H9 (cell line): ENCODE measurements at regions not wholly inside any gene's neighbourhood (a gene's known extent, or its start where the extent isn't known, plus 50 kb on each side); places are given as distances from the start of the nearest gene placed in this dataset.

Source experiments
- DNase-seq: peaks from one replicate; pipeline ENCODE4 v3.0.0-alpha.2; 2017
- H2AFZ ChIP-seq: one replicate; pipeline ENCODE4 v1.6.1; 2013; ENCODE audit warnings: mild to moderate bottlenecking, low read length, control low read depth, moderate library complexity
- H2AK5ac ChIP-seq: 2 replicates; pipeline ENCODE4 v1.6.1; 2013; ENCODE audit warnings: low read length, control low read depth, mixed read lengths; ENCODE audit not compliant: insufficient read length
- H2BK120ac ChIP-seq: one replicate; pipeline ENCODE4 v1.6.1; 2013; ENCODE audit warnings: low read depth, mild to moderate bottlenecking, low read length, control low read depth, inconsistent platforms; ENCODE audit not compliant: poor library complexity, severe bottlenecking
- H2BK12ac ChIP-seq: 2 replicates; pipeline ENCODE4 v1.6.1; 2013; ENCODE audit warnings: low read length, control low read depth, mixed read lengths, low read depth; ENCODE audit not compliant: insufficient read length
- H2BK15ac ChIP-seq: 2 replicates; pipeline ENCODE4 v1.6.1; 2013; ENCODE audit warnings: low read depth, low read length, control low read depth
- H2BK20ac ChIP-seq: one replicate; pipeline ENCODE4 v1.6.1; 2013; ENCODE audit warnings: low read depth, mild to moderate bottlenecking, low read length, control low read depth, inconsistent platforms; ENCODE audit not compliant: poor library complexity, severe bottlenecking
- H2BK5ac ChIP-seq: 2 replicates; pipeline ENCODE4 v1.6.1; 2013; ENCODE audit warnings: low read length, control low read depth, mixed read lengths; ENCODE audit not compliant: insufficient read length
- H3K14ac ChIP-seq: 2 replicates; pipeline ENCODE4 v1.6.1; 2013; ENCODE audit warnings: low read length, control low read depth; ENCODE audit not compliant: insufficient read depth
- H3K18ac ChIP-seq: 2 replicates; pipeline ENCODE4 v1.6.1; 2013; ENCODE audit warnings: low read depth, mild to moderate bottlenecking, mixed read lengths, low read length, control low read depth; ENCODE audit not compliant: insufficient read length
- H3K23ac ChIP-seq: 2 replicates; pipeline ENCODE4 v1.6.1; 2013; ENCODE audit warnings: low read length, control low read depth, mixed read lengths, low read depth; ENCODE audit not compliant: insufficient read length
- H3K23me2 ChIP-seq: 2 replicates; pipeline ENCODE4 v1.6.1; 2013; ENCODE audit warnings: low read depth, mild to moderate bottlenecking, mixed read lengths, low read length, control low read depth; ENCODE audit not compliant: insufficient read length, poor library complexity, severe bottlenecking
- H3K27ac ChIP-seq: 2 replicates; pipeline ENCODE4 v1.5.1; 2013; ENCODE audit warnings: low read length, control low read depth, mixed read lengths, low read depth; ENCODE audit not compliant: insufficient read length
- H3K27me3 ChIP-seq: 2 replicates; pipeline ENCODE4 v1.6.1; 2013; ENCODE audit warnings: low read length, control low read depth, inconsistent platforms; ENCODE audit not compliant: insufficient read depth
- H3K4ac ChIP-seq: 2 replicates; pipeline ENCODE4 v1.6.1; 2013; ENCODE audit warnings: low read depth, mild to moderate bottlenecking, control low read depth, inconsistent platforms, low read length, moderate library complexity
- H3K4me1 ChIP-seq: 2 replicates; pipeline ENCODE4 v1.6.1; 2013; ENCODE audit warnings: low read length, control low read depth, inconsistent platforms; ENCODE audit not compliant: insufficient read depth
- H3K4me2 ChIP-seq: 2 replicates; pipeline ENCODE4 v1.6.1; 2013; ENCODE audit warnings: low read length, control low read depth, mixed read lengths; ENCODE audit not compliant: insufficient read length, insufficient read depth
- H3K56ac ChIP-seq: 2 replicates; pipeline ENCODE4 v1.6.1; 2013; ENCODE audit warnings: low read depth, mild to moderate bottlenecking, mixed read lengths, low read length, control low read depth; ENCODE audit not compliant: insufficient read length
- H3K79me1 ChIP-seq: 2 replicates; pipeline ENCODE4 v1.6.1; 2013; ENCODE audit warnings: low read depth, mild to moderate bottlenecking, moderate library complexity, low read length, control low read depth, inconsistent platforms; ENCODE audit not compliant: insufficient read depth, poor library complexity, severe bottlenecking
- H3K79me2 ChIP-seq: 2 replicates; pipeline ENCODE4 v1.6.1; 2013; ENCODE audit warnings: low read length, control low read depth, inconsistent platforms; ENCODE audit not compliant: insufficient read depth
- H3K9ac ChIP-seq: 2 replicates; pipeline ENCODE4 v1.6.1; 2013; ENCODE audit warnings: low read length, control low read depth, mixed read lengths; ENCODE audit not compliant: insufficient read length; ENCODE audit errors: extremely low read depth
- H3K9me3 ChIP-seq: one replicate; pipeline ENCODE4 v1.6.1; 2013; ENCODE audit warnings: low read depth, low read length, inconsistent platforms; ENCODE audit not compliant: control insufficient read depth
- H3T11ph ChIP-seq: one replicate; pipeline ENCODE4 v1.6.1; 2013; ENCODE audit warnings: mild to moderate bottlenecking, low read length, control low read depth, inconsistent platforms
- H4K20me1 ChIP-seq: one replicate; pipeline ENCODE4 v1.6.1; 2013; ENCODE audit not compliant: control insufficient read depth, insufficient read length, insufficient read depth
- H4K5ac ChIP-seq: 2 replicates; pipeline ENCODE4 v1.6.1; 2013; ENCODE audit warnings: low read depth, mild to moderate bottlenecking, mixed read lengths, low read length, control low read depth; ENCODE audit not compliant: insufficient read length
- H4K8ac ChIP-seq: replicated peaks from 2 replicates; pipeline ENCODE4 v1.6.1; 2013; ENCODE audit warnings: low read length, control low read depth, mixed read lengths, low read depth; ENCODE audit not compliant: insufficient read length
- H4K91ac ChIP-seq: 2 replicates; pipeline ENCODE4 v1.6.1; 2013; ENCODE audit warnings: low read depth, mild to moderate bottlenecking, moderate library complexity, mixed read lengths, low read length, control low read depth; ENCODE audit not compliant: insufficient read length
- H3K27ac Mint-ChIP-seq, 3 experiments: 2 replicates in 2 of 3; 3 replicates in 1 of 3; pipeline ENCODE4 v1.8.0; 2020 to 2021; ENCODE audit warnings: mixed read lengths in 3 of 3, mild to moderate bottlenecking in 1 of 3, moderate library complexity in 1 of 3
- H3K27me3 Mint-ChIP-seq: 2 replicates; pipeline ENCODE4 v1.8.0; 2021; ENCODE audit warnings: low read depth, mild to moderate bottlenecking, moderate library complexity, mixed read lengths
- H3K36me3 Mint-ChIP-seq, 3 experiments: 2 replicates in 2 of 3; 3 replicates in 1 of 3; pipeline ENCODE4 v1.8.0; 2020 to 2021; ENCODE audit warnings: low read depth in 3 of 3, mixed read lengths in 3 of 3; ENCODE audit not compliant: insufficient read depth in 1 of 3
- H3K4me1 Mint-ChIP-seq, 2 experiments: 2 replicates each; pipeline ENCODE4 v1.8.0; 2020; ENCODE audit warnings: mixed read lengths in 2 of 2
- H3K4me3 Mint-ChIP-seq, 2 experiments: 2 replicates in 1 of 2; 3 replicates in 1 of 2; pipeline ENCODE4 v1.8.0; 2020 to 2021; ENCODE audit warnings: mild to moderate bottlenecking in 2 of 2, mixed read lengths in 2 of 2, moderate library complexity in 1 of 2
- H3K9me3 Mint-ChIP-seq, 2 experiments: 2 replicates in 1 of 2; 3 replicates in 1 of 2; pipeline ENCODE4 v1.8.0; 2020; ENCODE audit warnings: mild to moderate bottlenecking in 2 of 2, mixed read lengths in 2 of 2, moderate library complexity in 1 of 2
- WGBS: extraction: QIAGEN DNeasy Blood & Tissue Kit; methylation state at CpG from one replicate; pipeline ENCODE4 v1.1.7; 2013; ENCODE audit warnings: missing lambda C conversion rate, low lambda C conversion rate, mixed read lengths; ENCODE audit not compliant: insufficient read length; ENCODE audit errors: extremely low coverage; 5-methylcytosine and 5-hydroxymethylcytosine counted together
- TF ChIP-seq, protein P1 (sequence below): fragments of 200-600 bp; sonication (generic); conservative IDR thresholded peaks from 3 replicates; pipeline ENCODE4 v1.8.0; 2021; ENCODE audit warnings: antibody characterized with exemption, mild to moderate bottlenecking

DNA sequence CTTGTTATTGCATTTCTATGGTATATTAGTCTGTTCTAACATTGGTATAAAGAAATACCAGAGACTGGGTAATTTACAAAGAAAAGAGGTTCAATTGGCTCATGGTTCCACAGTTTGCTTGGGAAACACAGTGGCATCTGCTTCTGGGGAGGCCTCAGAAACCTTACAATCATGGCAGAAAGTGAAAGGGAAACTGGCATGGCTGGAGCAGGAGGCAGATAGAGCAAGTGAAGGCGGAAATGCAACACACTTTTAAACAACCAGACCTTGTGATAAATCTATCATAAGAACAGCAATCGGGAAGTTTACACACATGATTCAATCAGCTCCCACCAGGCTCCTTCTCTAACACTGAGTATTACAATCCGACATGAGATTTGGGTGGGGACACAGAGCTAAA is 346.6 kb upstream of the GNPDA2 start:
- Mint-ChIP-seq H3K27me3 (no peaks in the 10 kb centered on the region), H3K36me3 (peaks cover 4 to 7% (median 5%) of the 10 kb centered on the region in 3 experiments; a peak in 5 of 7 replicates), H3K27ac (no peak overlapping the region), H3K4me3 (no peak overlapping the region), H3K9me3 (peaks cover 7 to 9% of the 10 kb centered on the region in 2 experiments), H3K4me1 (no peaks in the 10 kb centered on the region)
- H3K4me1 ChIP-seq, result no peaks in the 10 kb centered on the region
- no peaks in the 10 kb centered on the region for H3K23me2 ChIP-seq
- no peak overlapping the region for H3K4me2 ChIP-seq
- no peak overlapping the region for H2BK120ac ChIP-seq
- H3K9me3 ChIP-seq, result no peaks in the 10 kb centered on the region
- no peak overlapping the region for H3K23ac ChIP-seq
- no peak overlapping the region for H3K27ac ChIP-seq
- no peak overlapping the region for H2BK12ac ChIP-seq
- H4K20me1 ChIP-seq, result no peaks in the 10 kb centered on the region
- no peak overlapping the region for H4K8ac ChIP-seq
- H3K18ac ChIP-seq, result no peak overlapping the region
- H3K14ac ChIP-seq, result no peak overlapping the region
- no peak for DNase-seq
- no peaks in the 10 kb centered on the region for H3K79me1 ChIP-seq
- no CpG with 5 or more reads among the region's 3 CpGs for WGBS
- no peak overlapping the region for H4K5ac ChIP-seq
- H2AFZ ChIP-seq, result no peak overlapping the region
- no peak overlapping the region for H4K91ac ChIP-seq
- H2BK15ac ChIP-seq, result no peak overlapping the region
- no peak overlapping the region for H3K9ac ChIP-seq
- H3K79me2 ChIP-seq, result no peaks in the 10 kb centered on the region
- TF ChIP-seq, protein P1, sequence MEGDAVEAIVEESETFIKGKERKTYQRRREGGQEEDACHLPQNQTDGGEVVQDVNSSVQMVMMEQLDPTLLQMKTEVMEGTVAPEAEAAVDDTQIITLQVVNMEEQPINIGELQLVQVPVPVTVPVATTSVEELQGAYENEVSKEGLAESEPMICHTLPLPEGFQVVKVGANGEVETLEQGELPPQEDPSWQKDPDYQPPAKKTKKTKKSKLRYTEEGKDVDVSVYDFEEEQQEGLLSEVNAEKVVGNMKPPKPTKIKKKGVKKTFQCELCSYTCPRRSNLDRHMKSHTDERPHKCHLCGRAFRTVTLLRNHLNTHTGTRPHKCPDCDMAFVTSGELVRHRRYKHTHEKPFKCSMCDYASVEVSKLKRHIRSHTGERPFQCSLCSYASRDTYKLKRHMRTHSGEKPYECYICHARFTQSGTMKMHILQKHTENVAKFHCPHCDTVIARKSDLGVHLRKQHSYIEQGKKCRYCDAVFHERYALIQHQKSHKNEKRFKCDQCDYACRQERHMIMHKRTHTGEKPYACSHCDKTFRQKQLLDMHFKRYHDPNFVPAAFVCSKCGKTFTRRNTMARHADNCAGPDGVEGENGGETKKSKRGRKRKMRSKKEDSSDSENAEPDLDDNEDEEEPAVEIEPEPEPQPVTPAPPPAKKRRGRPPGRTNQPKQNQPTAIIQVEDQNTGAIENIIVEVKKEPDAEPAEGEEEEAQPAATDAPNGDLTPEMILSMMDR, result no peak
- no peak overlapping the region for H3K56ac ChIP-seq
- no peak overlapping the region for H2BK5ac ChIP-seq
- no peak overlapping the region for H2BK20ac ChIP-seq
- no peak overlapping the region for H3T11ph ChIP-seq
- H3K27me3 ChIP-seq, result no peaks in the 10 kb centered on the region
- no peak overlapping the region for H2AK5ac ChIP-seq
- H3K4ac ChIP-seq, result no peak overlapping the region
